ENCODE measurements at regions not wholly inside any gene's neighbourhood (a gene's known extent, or its start where the extent isn't known, plus 50 kb on each side); places are given as distances from the start of the nearest gene placed in this dataset.

GRCh38 chr6:125537090-125537489, 212.3 kb upstream of the HEY2 start:
- TF ChIP-seq CTCF (IDR thresholded peaks at IDR 0.05; ENCODE audit: low read length) (no peak), EZH2 (IDR thresholded peaks at IDR 0.05; ENCODE audit: borderline replicate concordance, low read length) (no peak)

Measured in OCI-LY1 (cell line).